Loucy (cell line): ENCODE measurements at regions not wholly inside any gene's neighbourhood (a gene's known extent, or its start where the extent isn't known, plus 50 kb on each side); places are given as distances from the start of the nearest gene placed in this dataset.

Experiments used
- EZH2phosphoT487 ChIP-seq: fragments of 200-600 bp; IDR thresholded peaks from 2 replicates; pipeline ENCODE4 v1.6.1; 2018; ENCODE audit warnings: antibody characterized with exemption, mild to moderate bottlenecking, moderate library complexity, borderline replicate concordance
- TF ChIP-seq, protein P1 (sequence below): fragments of 200-600 bp; sonication (generic); conservative IDR thresholded peaks from 2 replicates; pipeline ENCODE4 v1.5.1; 2014; ENCODE audit warnings: mild to moderate bottlenecking, antibody characterized with exemption, low read length

- TF ChIP-seq EZH2phosphoT487, result no peak
- TF ChIP-seq, protein P1, sequence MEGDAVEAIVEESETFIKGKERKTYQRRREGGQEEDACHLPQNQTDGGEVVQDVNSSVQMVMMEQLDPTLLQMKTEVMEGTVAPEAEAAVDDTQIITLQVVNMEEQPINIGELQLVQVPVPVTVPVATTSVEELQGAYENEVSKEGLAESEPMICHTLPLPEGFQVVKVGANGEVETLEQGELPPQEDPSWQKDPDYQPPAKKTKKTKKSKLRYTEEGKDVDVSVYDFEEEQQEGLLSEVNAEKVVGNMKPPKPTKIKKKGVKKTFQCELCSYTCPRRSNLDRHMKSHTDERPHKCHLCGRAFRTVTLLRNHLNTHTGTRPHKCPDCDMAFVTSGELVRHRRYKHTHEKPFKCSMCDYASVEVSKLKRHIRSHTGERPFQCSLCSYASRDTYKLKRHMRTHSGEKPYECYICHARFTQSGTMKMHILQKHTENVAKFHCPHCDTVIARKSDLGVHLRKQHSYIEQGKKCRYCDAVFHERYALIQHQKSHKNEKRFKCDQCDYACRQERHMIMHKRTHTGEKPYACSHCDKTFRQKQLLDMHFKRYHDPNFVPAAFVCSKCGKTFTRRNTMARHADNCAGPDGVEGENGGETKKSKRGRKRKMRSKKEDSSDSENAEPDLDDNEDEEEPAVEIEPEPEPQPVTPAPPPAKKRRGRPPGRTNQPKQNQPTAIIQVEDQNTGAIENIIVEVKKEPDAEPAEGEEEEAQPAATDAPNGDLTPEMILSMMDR, result no peak
Measured at GRCh38 chr17:56723421-56723820, 110.3 kb downstream of the C17orf67 start.
